NCI-H2171 treated with DMSO at 0.1 percent for 48 hours (cell line): ENCODE measurements at regions not wholly inside any gene's neighbourhood (a gene's known extent, or its start where the extent isn't known, plus 50 kb on each side); places are given as distances from the start of the nearest gene placed in this dataset.
"Not testable (repeated sequence)": the region's sequence is repeated elsewhere in the genome, so short reads cannot be mapped to it uniquely, and the experiment has no call there.

Source experiments
- DNase-seq: peaks from one replicate; lab custom pipeline; 2025; lab: John Stamatoyannopoulos, UW

GRCh38 chr9:95581900-95582299, 65.1 kb upstream of the PTCH1 start:
- DNase-seq, result no peak

GRCh38 chr9:95580812-95581761, 64.3 kb upstream of the PTCH1 start:
- peak; percentile 23 for DNase-seq

- DNase-seq, result no peak
These were observed 58.2 kb upstream of the PTCH1 start for GRCh38 chr9:95574866-95575553.

- no peak for DNase-seq
These were observed 57.4 kb upstream of the PTCH1 start for GRCh38 chr9:95574176-95574575.

GRCh38 chr9:95573463-95573862, 56.7 kb upstream of the PTCH1 start:
- DNase-seq, result no peak

GRCh38 chr9:95572381-95573151, 55.8 kb upstream of the PTCH1 start:
- no peak for DNase-seq

GRCh38 chr9:95570646-95571045, 53.9 kb upstream of the PTCH1 start:
- no peak for DNase-seq

GRCh38 chr9:95570150-95570549, 53.4 kb upstream of the PTCH1 start:
- DNase-seq, result no peak

- DNase-seq, result not testable (repeated sequence)
These were observed 52.0 kb upstream of the PTCH1 start for GRCh38 chr9:95568735-95569134.
